ENCODE measurements at regions not wholly inside any gene's neighbourhood (a gene's known extent, or its start where the extent isn't known, plus 50 kb on each side); places are given as distances from the start of the nearest gene placed in this dataset.

- no peak for TF ChIP-seq CTCF (conservative IDR thresholded peaks at IDR 0.05; ENCODE audit: low read length)
- no peak for TF ChIP-seq EZH2phosphoT487 (IDR thresholded peaks at IDR 0.05; ENCODE audit: borderline replicate concordance)
Measured at GRCh38 chr12:124495194-124495983, 72.0 kb downstream of the NCOR2 start.

Data from Loucy (cell line).